HG02885 (cell line): ENCODE measurements at regions not wholly inside any gene's neighbourhood (a gene's known extent, or its start where the extent isn't known, plus 50 kb on each side); places are given as distances from the start of the nearest gene placed in this dataset.

ENCODE experiments used
- ATAC-seq: cut with Tn5 transposase; IDR thresholded peaks from one replicate; pipeline ENCODE4 v1.9.1; 2021; ENCODE audit warnings: mild to moderate bottlenecking; ENCODE audit not compliant: unreplicated experiment, poor library complexity

DNA sequence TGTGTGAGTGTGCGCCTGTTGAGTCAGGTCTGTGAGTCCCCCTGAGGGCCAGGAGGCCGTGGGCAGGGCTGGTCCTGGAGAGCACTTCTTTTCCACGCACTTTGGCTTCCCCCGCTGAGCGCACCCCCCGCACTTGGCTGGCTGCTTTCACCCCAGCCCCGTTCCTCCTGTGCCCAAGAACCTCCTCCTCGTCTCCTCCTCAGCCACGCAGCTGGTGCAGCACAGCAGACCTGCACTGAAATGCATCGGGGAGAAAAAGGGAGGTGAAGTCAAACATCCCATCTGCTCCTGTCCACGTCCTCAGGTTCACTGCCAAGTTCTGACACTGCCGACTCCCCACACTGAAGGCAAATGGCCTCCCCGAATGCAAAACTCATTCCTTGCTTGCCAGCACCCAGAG lies 362.7 kb upstream of the SFSWAP start:
- ATAC-seq: no peak

DNA sequence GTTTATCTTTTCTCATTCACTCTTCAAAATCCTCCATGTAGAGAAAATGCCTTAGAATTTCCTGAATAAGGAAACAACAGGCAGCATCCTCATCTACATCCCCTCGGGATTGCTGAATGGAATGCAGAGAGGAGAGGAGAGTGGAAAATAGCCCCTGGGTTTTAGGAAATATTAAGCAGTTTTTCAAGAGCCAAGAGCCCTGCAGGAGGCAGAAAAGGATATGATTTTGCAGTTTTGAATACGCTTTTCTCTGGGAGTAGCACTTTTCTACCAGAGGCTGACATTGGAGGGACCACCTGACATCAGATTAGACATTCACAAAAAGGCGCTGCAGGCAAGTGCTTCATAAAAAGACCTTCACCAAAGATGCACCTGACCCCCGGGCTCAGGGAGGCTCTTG lies 362.2 kb upstream of the SFSWAP start:
- no peak for ATAC-seq

DNA sequence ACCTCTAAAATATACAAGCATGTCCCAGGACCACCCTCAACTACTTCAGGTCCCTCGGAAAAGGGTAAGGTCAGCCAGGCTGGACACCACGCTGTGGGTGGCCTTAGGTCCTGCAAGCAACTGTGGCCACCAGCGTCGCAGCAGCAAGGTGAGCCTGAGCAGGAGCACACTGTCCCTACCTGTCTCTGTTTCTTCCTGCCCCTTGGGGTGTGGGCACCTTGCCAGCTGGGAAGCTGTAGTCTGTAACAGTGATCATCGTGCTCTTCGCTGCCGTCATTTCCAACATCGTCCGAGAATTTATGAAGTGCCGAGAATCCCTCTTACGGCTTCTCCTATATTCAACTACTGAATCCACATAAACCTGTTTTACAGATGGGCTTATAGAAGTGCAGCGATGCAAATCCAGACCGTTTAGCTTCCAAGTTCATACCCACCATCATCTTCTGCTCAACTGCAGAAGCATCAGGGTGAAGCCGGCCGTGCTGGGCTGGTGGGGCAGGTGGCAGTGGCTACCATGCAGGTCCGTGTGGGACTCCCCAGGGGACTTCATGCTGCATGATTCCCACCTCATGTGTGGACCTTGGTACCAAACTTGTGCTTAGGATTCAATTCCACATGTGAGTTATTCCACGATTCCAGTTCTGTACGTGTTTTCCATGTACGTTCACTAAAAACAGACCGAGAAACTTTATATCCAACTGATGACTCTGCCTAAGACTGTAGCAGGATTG lies 361.3 kb upstream of the SFSWAP start:
- ATAC-seq: no peak

DNA sequence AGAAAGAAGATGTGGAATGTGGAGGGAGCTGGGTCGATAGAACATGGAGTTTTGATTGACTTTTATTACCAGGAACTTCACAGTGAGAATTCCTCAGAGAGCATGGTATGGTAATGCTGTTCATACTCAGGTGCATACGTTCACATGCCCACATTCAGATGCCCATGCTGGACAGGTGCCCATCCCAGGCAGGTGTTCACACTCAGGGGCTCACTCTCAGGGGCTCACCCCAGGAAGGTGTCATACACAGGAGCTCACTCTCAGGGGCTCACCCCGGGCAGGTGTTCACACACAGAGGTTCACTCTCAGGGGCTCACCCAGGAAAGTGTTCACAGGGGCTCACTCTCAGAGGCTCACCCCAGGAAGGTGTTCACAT lies 360.0 kb upstream of the SFSWAP start:
- ATAC-seq: no peak

DNA sequence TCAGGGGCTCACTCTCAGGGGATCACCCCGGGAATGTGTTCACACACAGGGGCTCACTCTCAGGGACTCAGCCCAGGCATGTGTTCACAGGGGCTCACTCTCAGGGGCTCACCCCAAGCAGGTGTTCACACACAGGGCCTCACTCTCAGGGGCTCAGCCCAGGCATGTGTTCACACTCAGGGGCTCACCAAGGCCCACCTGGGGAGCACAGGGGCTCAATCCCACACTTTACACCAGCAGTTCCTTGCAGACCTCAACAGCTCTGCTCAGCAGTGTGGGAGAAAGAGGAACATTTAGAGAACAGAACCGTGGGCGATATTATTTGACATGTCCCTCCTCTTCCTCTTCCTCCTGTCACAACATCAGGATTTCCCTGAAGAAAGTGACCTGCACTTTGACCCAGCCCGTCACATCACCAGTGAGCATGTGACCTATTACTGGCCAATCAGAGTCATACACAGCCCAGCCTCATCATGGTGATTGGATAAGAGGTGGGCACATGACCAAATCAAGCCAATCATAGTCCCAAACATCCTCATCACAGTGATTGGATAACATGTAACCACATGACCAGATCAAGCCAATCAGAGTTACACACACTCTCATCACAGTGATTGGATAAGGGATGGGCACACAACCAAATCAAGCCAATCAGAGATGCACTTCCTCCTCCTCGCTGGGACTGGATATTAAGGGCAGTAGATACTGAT lies 359.4 kb upstream of the SFSWAP start:
- peak; percentile 56 for ATAC-seq

DNA sequence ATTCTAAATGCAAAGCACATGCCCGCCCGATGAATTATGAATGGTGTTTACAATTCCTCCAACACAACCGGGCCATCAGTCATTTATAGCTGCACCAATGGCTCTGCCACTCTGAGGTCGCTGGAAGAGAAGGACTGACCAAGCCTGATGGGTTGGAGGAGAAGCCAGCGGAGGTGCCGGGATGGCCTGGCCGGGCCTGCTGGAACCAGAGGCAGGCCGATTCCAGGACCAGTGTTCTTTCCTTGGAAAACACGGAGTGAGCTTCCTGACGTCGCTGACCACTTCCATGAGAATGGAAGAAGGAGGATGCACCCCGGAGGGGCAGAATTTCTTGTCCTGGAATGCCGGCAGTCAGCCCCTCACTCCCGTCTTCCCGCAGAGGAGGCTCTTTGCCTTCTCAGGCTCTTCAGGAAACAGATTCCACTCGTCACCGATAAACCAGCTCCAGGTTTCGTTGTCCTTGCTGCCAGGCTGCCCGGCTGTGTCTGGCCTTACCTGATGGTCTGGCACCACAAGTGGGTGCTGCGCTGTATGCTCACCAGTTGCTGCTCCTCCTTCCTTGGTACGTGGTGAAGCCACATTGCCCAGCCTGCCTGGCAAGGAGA lies 358.5 kb upstream of the SFSWAP start:
- ATAC-seq: no peak

DNA sequence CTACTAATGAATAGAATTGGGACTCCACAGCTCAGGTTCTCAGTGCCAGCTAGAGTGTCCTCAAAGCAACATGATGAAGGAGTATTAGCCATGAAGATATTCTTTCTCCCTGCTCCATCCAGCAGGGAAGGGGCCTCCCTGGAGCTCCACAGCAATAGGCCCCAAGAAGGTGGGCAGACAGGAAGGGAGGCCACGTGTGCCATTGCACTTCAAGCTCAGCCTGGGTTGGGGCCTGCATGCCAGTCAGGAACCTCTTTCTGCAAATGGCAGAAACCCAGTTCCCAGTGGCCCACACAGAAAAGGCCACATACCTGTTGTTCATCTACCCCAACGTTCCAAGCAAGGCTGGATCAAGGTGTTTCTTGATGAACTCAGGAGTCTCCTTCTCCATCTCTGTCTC lies 357.5 kb upstream of the SFSWAP start:
- no peak for ATAC-seq

DNA sequence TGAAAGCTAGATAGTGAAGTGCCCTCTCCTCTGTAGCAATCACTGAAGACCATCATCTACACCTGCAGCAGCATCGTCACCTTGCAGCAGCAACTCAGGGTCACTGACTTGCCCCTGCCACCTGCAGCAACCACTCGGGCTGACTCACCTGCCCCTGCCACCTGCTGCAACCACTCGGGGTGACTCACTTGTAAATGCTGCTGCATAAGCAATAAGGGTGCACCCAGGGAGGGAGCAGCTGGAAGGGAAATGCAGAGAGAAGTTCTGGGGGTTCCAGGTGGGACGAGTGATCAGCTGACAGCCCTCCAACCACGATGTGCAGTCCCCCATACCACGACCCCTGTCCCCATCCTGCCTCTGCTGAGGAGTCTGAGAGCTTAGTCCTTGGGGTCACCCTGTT lies 357.1 kb upstream of the SFSWAP start:
- ATAC-seq: no peak

DNA sequence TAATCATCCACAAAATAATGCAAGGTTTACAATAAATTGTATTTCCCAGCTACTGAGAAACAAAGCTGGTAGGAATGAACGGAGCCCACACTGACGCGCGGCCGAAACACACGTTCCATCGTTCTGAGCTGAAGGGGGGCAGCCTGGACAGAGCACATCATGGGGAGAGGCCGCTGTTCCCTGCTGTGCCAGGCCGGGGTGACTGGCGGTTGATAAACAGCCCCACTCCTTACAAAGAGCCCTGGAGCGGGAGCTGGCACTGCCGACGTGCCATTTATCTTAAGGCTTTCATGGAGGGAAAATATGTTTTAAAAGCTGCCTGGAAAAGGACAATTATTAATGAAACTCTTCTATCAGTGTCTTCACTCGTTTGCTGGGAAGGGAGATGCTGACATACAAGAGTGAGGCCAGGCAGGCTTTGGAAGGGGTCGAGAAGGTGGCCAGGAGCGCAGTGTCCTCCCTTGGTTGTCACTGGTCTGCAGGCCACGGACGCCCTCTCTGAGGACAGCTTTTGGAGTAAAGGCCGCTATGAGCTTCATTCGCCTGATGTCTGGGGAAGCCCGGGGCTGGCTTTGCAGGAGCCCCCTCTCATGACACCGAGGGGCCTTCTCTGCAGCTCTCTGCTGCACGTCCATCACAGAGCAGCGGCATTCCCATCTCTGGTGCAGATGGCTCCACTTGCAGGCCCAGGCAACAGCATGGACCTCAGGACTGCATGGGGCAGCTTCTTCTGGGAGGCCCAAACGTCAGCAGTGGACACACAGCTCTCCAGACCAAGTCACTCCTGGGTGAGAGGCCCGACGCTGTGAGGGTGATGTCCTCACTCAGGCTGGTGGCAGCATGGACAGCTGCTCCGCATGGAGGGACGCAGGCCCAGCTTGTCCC lies 355.3 kb upstream of the SFSWAP start:
- no peak for ATAC-seq

DNA sequence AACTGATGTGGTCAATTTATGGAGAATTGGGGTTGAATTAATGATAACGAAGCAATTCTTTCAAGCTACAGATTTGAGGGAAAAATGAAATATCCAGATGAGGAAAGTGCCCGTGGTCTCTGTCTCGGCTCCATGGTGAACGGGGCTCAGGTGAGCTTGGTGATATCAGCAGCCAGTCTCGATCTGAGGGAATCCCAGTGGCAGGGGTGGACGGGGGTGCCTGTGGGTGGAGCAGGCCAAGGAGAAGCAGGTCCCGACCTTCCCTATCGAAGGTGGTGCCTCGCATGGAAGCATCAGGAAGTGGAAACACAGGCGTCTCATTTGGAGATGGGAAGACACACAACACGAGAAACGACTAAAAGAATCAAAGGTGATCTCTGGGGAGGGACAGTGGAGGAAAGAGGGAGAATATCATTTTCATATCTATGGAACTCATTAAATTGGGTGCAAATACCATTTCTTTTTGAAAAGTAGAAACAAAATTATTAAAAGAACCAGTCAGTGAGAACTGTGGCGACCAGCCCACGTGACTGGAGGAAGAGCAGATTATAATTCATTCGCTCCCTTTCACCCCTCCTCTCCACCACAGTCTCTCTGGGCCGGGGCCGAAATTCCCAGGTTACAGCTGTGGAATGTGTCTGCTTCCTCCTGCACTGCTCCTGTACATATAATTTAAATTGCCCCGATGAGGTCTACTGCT lies 354.3 kb upstream of the SFSWAP start:
- no peak for ATAC-seq

DNA sequence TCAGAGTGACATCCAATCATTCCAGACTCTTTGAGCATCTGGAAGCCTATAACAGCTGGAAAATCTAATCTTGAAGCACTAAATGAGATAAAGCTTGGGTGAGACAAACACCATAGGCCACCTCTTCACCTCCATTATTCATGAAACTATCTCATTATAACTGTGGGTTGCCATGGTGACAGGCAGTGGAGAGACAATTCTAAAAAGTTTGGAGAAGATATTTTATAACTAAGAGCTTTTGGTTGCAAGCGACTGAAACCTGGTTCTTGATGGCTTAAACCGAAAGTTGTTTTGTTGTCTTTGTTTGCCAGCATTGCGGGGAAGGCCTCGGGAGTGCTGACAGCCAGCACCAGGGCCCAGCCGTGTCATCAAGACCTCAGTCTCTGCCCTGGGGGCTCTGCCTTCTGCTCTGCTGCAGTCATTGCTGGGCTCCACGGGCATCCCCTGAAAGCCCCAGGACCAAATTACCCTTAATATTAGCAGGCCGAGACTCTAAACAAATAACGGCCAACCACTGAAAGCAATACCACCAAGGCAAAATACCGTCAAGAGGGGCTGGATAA lies 353.6 kb upstream of the SFSWAP start:
- no peak for ATAC-seq

DNA sequence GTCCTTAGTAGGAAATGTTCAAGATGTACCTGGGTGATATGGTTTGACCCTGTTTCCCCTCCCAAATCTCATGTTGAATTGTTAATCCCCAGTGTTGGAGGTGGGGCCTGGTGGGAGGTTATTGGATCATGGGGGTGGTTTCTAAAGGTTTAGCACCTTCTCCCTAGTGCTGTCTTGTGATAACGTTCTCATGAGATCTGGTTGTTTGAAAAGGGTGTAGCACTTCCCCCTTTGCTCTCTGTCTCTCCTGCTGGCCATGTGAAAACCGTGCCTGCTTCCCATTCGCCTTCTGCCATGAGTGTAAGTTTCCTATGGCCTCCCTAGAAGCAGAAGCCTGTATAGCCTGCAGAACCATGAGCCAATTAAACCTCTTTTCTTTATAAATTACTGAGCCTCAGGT lies 353.0 kb upstream of the SFSWAP start:
- ATAC-seq: no peak

DNA sequence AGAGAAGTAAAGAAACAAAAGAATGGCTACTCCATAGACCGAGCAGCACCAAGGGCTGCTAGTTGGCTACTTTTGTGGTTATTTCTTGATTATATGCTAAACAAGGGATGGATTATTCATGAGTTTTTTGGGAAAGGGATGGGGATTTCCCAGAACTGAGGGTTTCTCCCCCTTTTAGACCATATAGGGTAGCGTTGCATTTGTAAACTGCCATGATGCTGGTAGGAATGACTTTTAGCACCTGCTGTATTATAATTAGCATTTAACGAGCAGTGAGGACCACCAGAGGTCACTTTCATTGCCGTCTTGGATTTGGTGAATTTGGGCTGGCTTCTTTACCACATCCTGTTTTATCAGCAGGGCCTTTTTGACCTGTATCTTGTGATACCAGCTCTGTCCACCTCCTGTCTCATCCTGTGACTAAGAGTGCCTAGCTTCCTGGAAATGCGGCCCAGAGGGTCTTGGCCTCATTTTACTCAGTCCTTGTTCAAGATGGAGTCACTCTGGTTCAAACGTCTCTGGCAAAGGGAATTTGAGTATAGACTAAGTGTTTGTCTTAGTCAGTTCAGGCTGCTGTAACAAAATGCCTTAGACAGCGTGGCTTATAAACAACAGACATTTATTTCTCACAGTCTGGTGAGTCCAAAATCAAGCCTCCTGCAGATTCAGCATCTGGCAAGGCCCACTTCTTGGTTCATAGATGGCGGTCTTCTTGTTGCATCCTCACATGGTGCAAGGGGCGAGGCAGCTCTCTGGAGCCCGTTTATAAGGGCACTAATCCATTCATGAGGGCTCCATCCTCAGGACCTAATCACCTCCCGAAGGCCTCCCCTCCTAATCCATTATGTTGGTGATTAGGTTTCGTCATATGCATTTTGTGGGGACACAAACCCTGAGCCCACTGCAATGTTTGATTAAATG lies 348.3 kb upstream of the SFSWAP start:
- no peak for ATAC-seq

DNA sequence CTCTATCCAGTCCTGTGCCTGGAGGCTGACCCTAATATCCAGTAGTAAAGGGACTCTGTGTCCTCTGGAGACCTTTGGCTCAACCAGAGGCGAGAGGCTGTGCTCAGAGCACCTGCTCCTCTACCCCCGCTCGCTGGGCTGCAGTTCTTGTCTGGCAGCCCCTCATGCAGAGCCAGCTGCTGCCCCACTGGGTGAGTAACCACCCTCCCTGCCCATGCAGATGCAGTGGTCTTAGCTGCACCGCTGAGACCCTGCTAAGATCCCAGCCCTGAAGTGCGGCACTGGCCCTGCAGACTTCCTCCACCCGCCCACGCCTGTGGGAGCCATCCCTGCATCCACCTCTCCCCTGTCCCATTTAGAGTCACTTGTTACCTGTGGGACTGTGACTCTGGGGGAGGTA lies 347.5 kb upstream of the SFSWAP start:
- no peak for ATAC-seq

DNA sequence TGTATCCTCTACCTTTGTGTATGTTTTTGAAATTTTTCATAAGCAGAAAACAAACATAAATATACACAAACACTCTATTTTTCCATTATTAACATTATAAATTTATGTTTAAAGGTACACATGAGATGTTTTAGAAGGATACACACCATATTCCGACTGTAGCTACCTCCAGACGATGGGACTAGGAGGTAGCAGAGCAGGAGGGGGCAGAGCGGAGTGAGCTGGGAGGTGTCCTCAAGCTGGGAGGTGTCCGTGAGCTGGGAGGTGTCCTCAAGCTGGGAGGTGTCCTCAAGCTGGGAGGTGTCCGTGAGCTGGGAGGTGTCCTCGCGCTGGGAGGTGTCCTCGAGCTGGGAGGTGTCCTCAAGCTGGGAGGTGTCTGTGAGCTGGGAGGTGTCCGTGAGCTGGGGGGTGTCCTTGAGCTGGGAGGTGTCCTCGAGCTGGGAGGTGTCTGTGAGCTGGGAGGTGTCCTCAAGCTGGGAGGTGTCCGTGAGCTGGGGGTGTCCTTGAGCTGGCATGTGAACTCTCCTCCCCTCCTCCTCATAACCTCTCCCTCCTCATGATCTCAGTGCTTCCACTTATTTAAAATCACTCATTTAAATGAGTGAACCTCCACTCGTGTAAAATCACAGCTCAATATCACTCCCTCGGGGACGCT lies 346.9 kb upstream of the SFSWAP start:
- ATAC-seq: no peak

DNA sequence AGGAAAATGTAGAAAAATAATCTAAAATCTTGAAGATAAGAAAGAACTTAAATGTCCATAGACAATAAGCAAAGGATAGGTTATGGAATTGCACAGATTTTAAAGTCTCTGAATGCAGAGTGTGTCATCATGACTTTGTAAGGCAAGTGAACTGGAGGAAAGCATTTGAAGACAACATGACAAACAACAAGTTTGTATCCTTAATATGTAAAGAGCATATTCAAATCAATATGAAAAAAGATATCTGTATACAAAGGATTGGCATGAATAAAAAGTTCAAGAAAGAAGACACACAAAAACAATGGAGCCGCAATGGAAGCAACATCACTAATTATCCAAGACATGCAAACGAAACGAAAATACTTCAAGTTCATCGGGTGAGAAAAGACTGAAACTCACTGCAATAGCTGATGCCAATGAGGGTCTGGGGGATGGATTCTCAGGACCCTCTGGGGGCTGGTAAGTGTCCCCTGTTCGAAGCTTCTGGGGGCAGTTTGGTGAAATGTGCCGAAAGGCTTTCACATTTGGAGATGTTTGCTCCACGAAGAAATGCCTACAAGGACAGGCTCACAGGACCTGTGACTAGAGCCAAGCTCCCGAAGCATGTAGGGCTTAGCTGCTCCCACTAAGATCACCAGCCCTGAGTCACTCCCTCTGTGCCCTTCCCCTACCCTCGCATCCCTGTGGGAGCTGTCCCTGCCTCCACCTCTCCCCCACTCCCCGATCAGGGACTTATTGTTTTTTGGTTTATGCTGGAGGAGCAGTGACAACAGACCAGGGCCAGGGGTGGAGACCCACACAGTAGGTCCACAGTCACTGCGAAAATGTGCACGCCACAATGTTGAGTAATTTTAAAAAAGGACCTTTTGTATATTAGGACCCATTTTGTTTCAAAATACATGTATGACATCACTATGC lies 345.7 kb upstream of the SFSWAP start:
- no peak for ATAC-seq

DNA sequence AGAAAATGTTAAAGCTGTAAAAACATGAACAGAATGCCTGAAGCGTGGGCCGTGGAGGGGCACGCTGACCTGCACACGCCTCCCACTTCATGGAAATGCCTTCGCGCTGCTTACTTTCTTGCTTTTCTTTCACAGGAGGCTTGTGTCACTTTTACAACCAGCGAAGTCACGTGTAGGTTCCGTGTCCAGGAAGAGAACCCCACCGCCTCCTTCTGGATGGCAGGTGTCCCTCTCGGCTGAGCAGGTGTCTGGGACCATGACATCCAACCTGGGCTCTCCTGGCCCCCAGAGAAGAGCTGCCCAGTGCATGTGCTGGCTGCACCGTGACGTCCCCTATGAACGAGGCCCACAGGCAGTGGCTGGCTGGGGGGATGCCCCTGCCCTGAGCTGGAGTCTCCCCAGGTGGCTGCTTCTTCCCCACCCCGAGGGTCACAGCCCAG lies 345.0 kb upstream of the SFSWAP start:
- no peak for ATAC-seq
